ENCODE measurements at regions not wholly inside any gene's neighbourhood (a gene's known extent, or its start where the extent isn't known, plus 50 kb on each side); places are given as distances from the start of the nearest gene placed in this dataset.

GRCh38 chr10:2861632-2862210 lies 205.6 kb upstream of the PFKP start:
- no peaks in the 10 kb centered on the region for H3K9me3 Mint-ChIP-seq (ENCODE audit: insufficient read depth)
- POLR2A ChIA-PET: no interaction called here
- Histone ChIP-seq H3K36me3 (replicated peaks in 1 of 2; ENCODE audit: control extremely low read depth in 1 of 2, control insufficient read depth in 1 of 2, extremely low read depth in 1 of 2, insufficient read depth in 2 of 2, low read length in 1 of 2) (no peaks in the 10 kb centered on the region), H3K4me3 (ENCODE audit: control extremely low read depth in 1 of 5, extremely low read depth in 1 of 5, insufficient read depth in 1 of 5, low read depth in 2 of 5, low read length in 4 of 5) (no peak overlapping the region), H3K9me3 (ENCODE audit: control extremely low read depth in 1 of 3, control insufficient read depth in 2 of 3, insufficient read depth in 1 of 3, low read length in 2 of 3) (peaks cover 0 to 7% (median 0%) of the 10 kb centered on the region in 3 donors), H3K27ac (ENCODE audit: low read length in 2 of 2) (no peak overlapping the region), H3K4me2 (replicated peaks; ENCODE audit: low read depth, low read length, poor library complexity, severe bottlenecking) (no peak overlapping the region), H3K4me1 (ENCODE audit: control insufficient read depth in 2 of 2, insufficient read depth in 2 of 2, low read length in 2 of 2) (no peaks in the 10 kb centered on the region), H3K9ac (ENCODE audit: low read length) (no peak overlapping the region), H2AFZ (ENCODE audit: insufficient read depth, low read depth, low read length, poor library complexity, severe bottlenecking) (no peak overlapping the region), H3K79me2 (ENCODE audit: control insufficient read depth, insufficient read depth, low read length) (no peaks in the 10 kb centered on the region), H4K20me1 (ENCODE audit: control insufficient read depth, insufficient read depth, low read length, poor library complexity, severe bottlenecking) (no peaks in the 10 kb centered on the region), H3K27me3 (replicated peaks in 1 of 4; ENCODE audit: control extremely low read depth in 1 of 4, control insufficient read depth in 3 of 4, insufficient read depth in 4 of 4, low read length in 3 of 4) (peaks cover 0 to 2% (median 0%) of the 10 kb centered on the region in 4 experiments)
- no peak for DNase-seq
- intact Hi-C loops (cut with micrococcal nuclease): no loop called here
- no peak for TF ChIP-seq CTCF (IDR thresholded peaks at IDR 0.05)
- TF ChIP-seq EZH2 (IDR thresholded peaks at IDR 0.05; ENCODE audit: borderline replicate concordance, insufficient read depth, low read depth, low read length, poor library complexity, severe bottlenecking): no peak
- CTCF ChIA-PET: no interaction called here
- ATAC-seq (ENCODE audit: low read depth): no peak
- no peak overlapping the region for H3K27ac Mint-ChIP-seq
- no peaks in the 10 kb centered on the region for H3K4me1 Mint-ChIP-seq
- peaks cover 2% of the 10 kb centered on the region for H3K27me3 Mint-ChIP-seq
- H3K4me3 Mint-ChIP-seq: no peak overlapping the region
- 75% methylated on average over 6 of the region's 6 CpGs for WGBS (ENCODE audit: insufficient coverage)

- Histone ChIP-seq H3K27me3 (replicated peaks in 1 of 4; ENCODE audit: control extremely low read depth in 1 of 4, control insufficient read depth in 3 of 4, insufficient read depth in 4 of 4, low read length in 3 of 4) (peaks cover 0 to 4% (median under 1%) of the 10 kb centered on the region in 4 experiments), H3K36me3 (replicated peaks in 1 of 2; ENCODE audit: control extremely low read depth in 1 of 2, control insufficient read depth in 1 of 2, extremely low read depth in 1 of 2, insufficient read depth in 2 of 2, low read length in 1 of 2) (no peaks in the 10 kb centered on the region), H3K9me3 (ENCODE audit: control extremely low read depth in 1 of 3, control insufficient read depth in 2 of 3, insufficient read depth in 1 of 3, low read length in 2 of 3) (peaks cover 0 to 4% (median 0%) of the 10 kb centered on the region in 3 donors), H3K9ac (ENCODE audit: low read length) (no peak overlapping the region), H3K4me1 (ENCODE audit: control insufficient read depth in 2 of 2, insufficient read depth in 2 of 2, low read length in 2 of 2) (no peaks in the 10 kb centered on the region), H2AFZ (ENCODE audit: insufficient read depth, low read depth, low read length, poor library complexity, severe bottlenecking) (no peak overlapping the region), H3K79me2 (ENCODE audit: control insufficient read depth, insufficient read depth, low read length) (no peaks in the 10 kb centered on the region), H4K20me1 (ENCODE audit: control insufficient read depth, insufficient read depth, low read length, poor library complexity, severe bottlenecking) (no peaks in the 10 kb centered on the region), H3K4me3 (ENCODE audit: control extremely low read depth in 1 of 5, extremely low read depth in 1 of 5, insufficient read depth in 1 of 5, low read depth in 2 of 5, low read length in 4 of 5) (no peak overlapping the region), H3K4me2 (replicated peaks; ENCODE audit: low read depth, low read length, poor library complexity, severe bottlenecking) (no peak overlapping the region), H3K27ac (ENCODE audit: low read length in 2 of 2) (no peak overlapping the region)
- H3K4me1 Mint-ChIP-seq: no peaks in the 10 kb centered on the region
- CTCF ChIA-PET: no interaction called here
- ATAC-seq (ENCODE audit: low read depth) (no peak), DNase-seq (no peak)
- WGBS (ENCODE audit: insufficient coverage): 100% methylated on average over 1 of the region's 2 CpGs
- H3K27me3 Mint-ChIP-seq: peaks cover 16% of the 10 kb centered on the region
- no peak overlapping the region for H3K4me3 Mint-ChIP-seq
- TF ChIP-seq CTCF (IDR thresholded peaks at IDR 0.05) (no peak), EZH2 (IDR thresholded peaks at IDR 0.05; ENCODE audit: borderline replicate concordance, insufficient read depth, low read depth, low read length, poor library complexity, severe bottlenecking) (no peak)
- no peak overlapping the region for H3K27ac Mint-ChIP-seq
- intact Hi-C loops (cut with micrococcal nuclease): no loop called here
- H3K9me3 Mint-ChIP-seq (ENCODE audit: insufficient read depth): no peaks in the 10 kb centered on the region
- POLR2A ChIA-PET: no interaction called here
Measured at GRCh38 chr10:2858452-2858851, 208.9 kb upstream of the PFKP start.

All from B cell (primary cell).